ENCODE measurements at regions not wholly inside any gene's neighbourhood (a gene's known extent, or its start where the extent isn't known, plus 50 kb on each side); places are given as distances from the start of the nearest gene placed in this dataset.
A peak's percentile ranks its signal among the peaks of the same experiment; 100 is the strongest.

DNA sequence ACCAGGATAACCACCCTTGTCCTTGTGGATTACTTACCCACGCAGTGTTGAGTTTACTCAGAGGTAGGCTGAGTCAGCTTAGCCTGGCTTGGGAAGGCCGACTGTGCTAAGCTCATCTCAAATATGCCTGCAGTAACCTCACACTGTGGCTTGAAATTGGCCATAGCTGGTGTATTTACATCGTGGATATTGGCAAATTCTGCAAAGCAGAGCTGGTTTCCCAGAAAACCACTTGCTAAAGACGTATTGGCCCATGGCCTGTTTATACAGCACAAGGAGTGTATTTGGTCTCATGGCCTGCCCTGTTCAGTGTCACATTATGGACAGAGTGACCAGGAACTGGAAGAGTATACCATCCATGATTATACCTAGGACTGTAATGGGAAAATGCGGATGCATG is 170.5 kb upstream of the UBE3A start:
- Histone ChIP-seq H3K9me3 (ENCODE audit: control insufficient read depth, low read length) (no peaks in the 10 kb centered on the region), H3K4me3 (ENCODE audit: low read length) (no peak overlapping the region), H3K27me3 (ENCODE audit: control insufficient read depth, insufficient read depth, low read length, poor library complexity, severe bottlenecking) (no peaks in the 10 kb centered on the region), H3K36me3 (ENCODE audit: control insufficient read depth, insufficient read depth, low read length) (no peaks in the 10 kb centered on the region), H3K9ac (ENCODE audit: extremely low read depth, low read length, poor library complexity, severe bottlenecking) (no peak overlapping the region), H3K4me1 (ENCODE audit: control insufficient read depth, insufficient read depth, low read length) (no peaks in the 10 kb centered on the region), H3K27ac (ENCODE audit: low read depth, low read length) (no peak overlapping the region)
- Mint-ChIP-seq H3K36me3 (ENCODE audit: low read depth) (no peaks in the 10 kb centered on the region), H3K27ac (no peak overlapping the region), H3K9me3 (no peaks in the 10 kb centered on the region), H3K4me3 (no peak overlapping the region), H3K4me1 (no peaks in the 10 kb centered on the region), H3K27me3 (ENCODE audit: insufficient read depth) (no peaks in the 10 kb centered on the region)
- DNase-seq = no peak
- 88 to 90% methylated on average over 4 to 5 of the region's 5 CpGs for WGBS, 2 experiments (ENCODE audit: insufficient coverage in 1 of 2, insufficient read length in 1 of 2)
- TF ChIP-seq, protein P1, sequence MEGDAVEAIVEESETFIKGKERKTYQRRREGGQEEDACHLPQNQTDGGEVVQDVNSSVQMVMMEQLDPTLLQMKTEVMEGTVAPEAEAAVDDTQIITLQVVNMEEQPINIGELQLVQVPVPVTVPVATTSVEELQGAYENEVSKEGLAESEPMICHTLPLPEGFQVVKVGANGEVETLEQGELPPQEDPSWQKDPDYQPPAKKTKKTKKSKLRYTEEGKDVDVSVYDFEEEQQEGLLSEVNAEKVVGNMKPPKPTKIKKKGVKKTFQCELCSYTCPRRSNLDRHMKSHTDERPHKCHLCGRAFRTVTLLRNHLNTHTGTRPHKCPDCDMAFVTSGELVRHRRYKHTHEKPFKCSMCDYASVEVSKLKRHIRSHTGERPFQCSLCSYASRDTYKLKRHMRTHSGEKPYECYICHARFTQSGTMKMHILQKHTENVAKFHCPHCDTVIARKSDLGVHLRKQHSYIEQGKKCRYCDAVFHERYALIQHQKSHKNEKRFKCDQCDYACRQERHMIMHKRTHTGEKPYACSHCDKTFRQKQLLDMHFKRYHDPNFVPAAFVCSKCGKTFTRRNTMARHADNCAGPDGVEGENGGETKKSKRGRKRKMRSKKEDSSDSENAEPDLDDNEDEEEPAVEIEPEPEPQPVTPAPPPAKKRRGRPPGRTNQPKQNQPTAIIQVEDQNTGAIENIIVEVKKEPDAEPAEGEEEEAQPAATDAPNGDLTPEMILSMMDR (conservative IDR thresholded peaks at IDR 0.05) = no peak

DNA sequence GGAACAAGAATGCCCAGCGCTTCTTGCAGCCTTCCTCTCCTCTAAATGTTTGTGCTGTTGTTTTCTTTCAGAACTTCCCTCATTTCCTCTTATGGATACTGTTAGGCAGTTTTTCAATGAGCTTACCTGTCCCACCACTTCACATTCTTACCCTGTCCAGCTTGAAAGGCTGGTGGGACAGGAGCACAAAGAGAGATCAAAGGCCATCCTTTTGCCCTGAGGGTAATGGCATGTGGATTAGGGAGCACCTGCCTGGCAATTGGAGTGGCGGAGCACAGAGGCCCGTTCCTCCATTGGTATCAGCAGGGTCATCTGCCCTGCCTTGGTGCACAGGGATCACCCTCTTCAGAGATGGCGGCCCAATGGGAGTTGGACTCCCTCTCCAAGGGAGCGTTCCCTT is 170.1 kb upstream of the UBE3A start:
- H3K4me3 Mint-ChIP-seq = no peak overlapping the region
- 90 to 100% methylated on average over 3 to 5 of the region's 5 CpGs for whole genome bisulfite sequencing, 2 experiments (ENCODE audit: insufficient coverage in 1 of 2, insufficient read length in 1 of 2)

DNA sequence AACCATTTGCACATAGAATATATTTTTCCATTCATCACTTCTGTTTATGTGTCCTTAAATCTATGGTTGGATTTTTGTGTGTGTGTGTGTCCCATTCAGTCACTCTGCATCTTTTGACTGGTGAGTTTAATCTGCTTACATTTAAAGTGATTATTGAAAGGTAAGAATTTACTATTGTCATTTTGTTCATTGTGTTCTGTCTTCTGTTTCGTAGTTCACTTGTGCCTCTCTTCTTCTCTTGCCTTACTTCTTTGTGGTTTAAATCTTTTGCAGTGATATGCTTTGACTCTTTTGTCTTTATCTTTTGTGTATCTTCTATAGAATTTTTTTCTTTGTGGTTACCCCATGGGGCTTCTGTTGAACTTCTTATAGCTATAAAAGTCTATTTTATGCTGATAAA is 166.3 kb upstream of the UBE3A start:
- Histone ChIP-seq H3K27me3 (ENCODE audit: control insufficient read depth, insufficient read depth, low read length, poor library complexity, severe bottlenecking) (no peaks in the 10 kb centered on the region), H3K4me1 (ENCODE audit: control insufficient read depth, insufficient read depth, low read length) (no peaks in the 10 kb centered on the region), H3K9ac (ENCODE audit: extremely low read depth, low read length, poor library complexity, severe bottlenecking) (no peak overlapping the region), H3K27ac (ENCODE audit: low read depth, low read length) (peak overlapping the region; percentile 76), H3K4me3 (ENCODE audit: low read length) (no peak overlapping the region), H3K36me3 (ENCODE audit: control insufficient read depth, insufficient read depth, low read length) (no peaks in the 10 kb centered on the region), H3K9me3 (ENCODE audit: control insufficient read depth, low read length) (no peaks in the 10 kb centered on the region)
- TF ChIP-seq, protein P1 (conservative IDR thresholded peaks at IDR 0.05) = no peak
- Mint-ChIP-seq H3K27me3 (ENCODE audit: insufficient read depth) (no peaks in the 10 kb centered on the region), H3K27ac (no peak overlapping the region), H3K4me1 (no peaks in the 10 kb centered on the region), H3K4me3 (no peak overlapping the region), H3K9me3 (no peaks in the 10 kb centered on the region), H3K36me3 (ENCODE audit: low read depth) (no peaks in the 10 kb centered on the region)
- no peak for DNase-seq
- 67% methylated on average over 1 of the region's 1 CpG; no CpG with 5 or more reads in 1 of the 2 experiments for WGBS, 2 experiments (ENCODE audit: insufficient coverage in 1 of 2, insufficient read length in 1 of 2)

More for the DNA sequence above, 170.1 kb upstream of the UBE3A start:
- Mint-ChIP-seq H3K9me3 (no peaks in the 10 kb centered on the region), H3K27me3 (ENCODE audit: insufficient read depth) (no peaks in the 10 kb centered on the region), H3K4me1 (no peaks in the 10 kb centered on the region), H3K36me3 (ENCODE audit: low read depth) (no peaks in the 10 kb centered on the region), H3K27ac (no peak overlapping the region)
- no peak overlapping the region for H3K9ac ChIP-seq (ENCODE audit: extremely low read depth, low read length, poor library complexity, severe bottlenecking)
- H3K4me1 ChIP-seq (ENCODE audit: control insufficient read depth, insufficient read depth, low read length) = no peaks in the 10 kb centered on the region
- no peak overlapping the region for H3K4me3 ChIP-seq (ENCODE audit: low read length)
- no peaks in the 10 kb centered on the region for H3K27me3 ChIP-seq (ENCODE audit: control insufficient read depth, insufficient read depth, low read length, poor library complexity, severe bottlenecking)
- no peak overlapping the region for H3K27ac ChIP-seq (ENCODE audit: low read depth, low read length)
- H3K9me3 ChIP-seq (ENCODE audit: control insufficient read depth, low read length) = no peaks in the 10 kb centered on the region
- TF ChIP-seq, protein P1 (conservative IDR thresholded peaks at IDR 0.05) = no peak
- H3K36me3 ChIP-seq (ENCODE audit: control insufficient read depth, insufficient read depth, low read length) = no peaks in the 10 kb centered on the region
- no peak for DNase-seq

Measured in endodermal cell (in vitro differentiated cells).